Adipocyte (in vitro differentiated cells): ENCODE measurements at regions not wholly inside any gene's neighbourhood (a gene's known extent, or its start where the extent isn't known, plus 50 kb on each side); places are given as distances from the start of the nearest gene placed in this dataset.

Experiments used
- DNase-seq: peaks from one replicate; pipeline ENCODE4 v3.0.0-alpha.2; 2015; ENCODE audit warnings: low read depth
- H3K27me3 ChIP-seq: replicated peaks from 2 replicates; pipeline ENCODE4 v1.7.0; 2013; ENCODE audit warnings: mild to moderate bottlenecking, low read length, moderate library complexity; ENCODE audit not compliant: control insufficient read depth, insufficient read depth
- H3K36me3 ChIP-seq: 2 replicates; pipeline ENCODE4 v1.7.0; 2013; ENCODE audit warnings: low read length, mild to moderate bottlenecking, moderate library complexity; ENCODE audit not compliant: control insufficient read depth, insufficient read depth, severe bottlenecking
- H3K4me1 ChIP-seq: 2 replicates; pipeline ENCODE4 v1.7.0; 2013; ENCODE audit warnings: mild to moderate bottlenecking, low read length, moderate library complexity; ENCODE audit not compliant: control insufficient read depth, insufficient read depth
- H3K4me3 ChIP-seq: 2 replicates; pipeline ENCODE4 v1.7.0; 2013; ENCODE audit warnings: mild to moderate bottlenecking, low read length, moderate library complexity
- H3K9ac ChIP-seq: 2 replicates; pipeline ENCODE4 v1.7.0; 2013; ENCODE audit warnings: mild to moderate bottlenecking, low read length, moderate library complexity
- H3K9me3 ChIP-seq: 2 replicates; pipeline ENCODE4 v1.7.0; 2013; ENCODE audit warnings: mild to moderate bottlenecking, low read length, moderate library complexity; ENCODE audit not compliant: control insufficient read depth

DNA sequence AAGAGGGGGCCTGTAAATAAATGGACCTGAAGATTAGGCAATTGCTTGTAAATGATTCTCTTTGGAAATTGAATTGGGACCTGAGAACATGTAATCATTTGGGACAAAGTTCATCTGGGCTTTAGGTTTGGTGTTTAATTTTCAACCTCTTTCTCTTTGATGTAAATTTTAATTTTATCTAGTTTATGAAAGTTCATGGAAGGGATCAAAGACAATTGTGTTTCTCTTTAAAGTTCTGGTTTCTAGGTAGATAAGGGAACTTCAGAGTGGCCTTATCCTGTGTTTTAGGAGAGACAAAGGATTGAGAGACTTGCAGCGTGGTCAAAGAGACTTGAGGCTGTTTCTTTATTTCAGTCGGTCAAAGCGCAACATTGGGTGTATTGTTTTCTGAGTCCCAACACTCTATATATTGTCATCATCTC is 1108.3 kb downstream of the TBL1XR1 start:
- DNase-seq: no peak
- Histone ChIP-seq H3K9me3 (peaks cover 10% of the 10 kb centered on the region), H3K27me3 (no peaks in the 10 kb centered on the region), H3K4me1 (no peaks in the 10 kb centered on the region), H3K9ac (no peak overlapping the region), H3K4me3 (no peak overlapping the region), H3K36me3 (no peaks in the 10 kb centered on the region)

DNA sequence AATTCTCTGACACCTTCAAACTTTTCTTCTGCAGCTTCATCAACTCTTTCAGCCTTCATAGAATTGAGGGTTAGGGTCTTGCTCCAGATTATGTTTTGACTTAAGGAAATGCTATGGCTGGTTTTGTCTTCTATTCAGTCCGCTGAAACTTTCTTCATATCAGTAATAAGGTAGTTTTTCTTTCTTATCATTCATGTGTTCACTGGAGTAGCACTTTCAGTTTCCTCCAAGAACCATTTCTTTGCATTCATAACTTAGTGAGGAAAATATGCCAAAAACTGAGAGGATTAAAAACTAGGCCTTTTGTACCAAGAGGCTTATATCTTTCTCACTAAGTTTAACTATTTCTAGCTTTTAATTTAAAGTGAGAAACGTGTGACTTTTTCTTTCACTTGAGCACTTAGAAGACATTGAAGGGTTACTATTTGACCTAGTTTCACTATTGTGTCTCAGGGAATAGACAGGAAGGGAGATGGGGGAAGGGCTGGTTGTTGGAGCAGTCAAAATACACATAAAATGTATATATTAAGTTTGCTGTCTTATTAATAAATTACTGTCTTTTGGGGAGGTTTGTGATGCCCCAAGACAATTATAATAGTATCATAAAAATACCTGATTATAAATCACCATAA is 1110.1 kb downstream of the TBL1XR1 start:
- no peak for DNase-seq
- Histone ChIP-seq H3K4me3 (no peak overlapping the region), H3K4me1 (no peaks in the 10 kb centered on the region), H3K36me3 (no peaks in the 10 kb centered on the region), H3K9me3 (peaks cover 10% of the 10 kb centered on the region), H3K9ac (no peak overlapping the region), H3K27me3 (no peaks in the 10 kb centered on the region)

- H3K36me3 ChIP-seq: no peaks in the 10 kb centered on the region
- DNase-seq: no peak
- no peak overlapping the region for H3K4me3 ChIP-seq
- no peaks in the 10 kb centered on the region for H3K27me3 ChIP-seq
- no peaks in the 10 kb centered on the region for H3K4me1 ChIP-seq
- H3K9ac ChIP-seq: no peak overlapping the region
- H3K9me3 ChIP-seq: no peaks in the 10 kb centered on the region
These were observed 1117.5 kb downstream of the TBL1XR1 start for GRCh38 chr3:176079785-176080184.

DNA sequence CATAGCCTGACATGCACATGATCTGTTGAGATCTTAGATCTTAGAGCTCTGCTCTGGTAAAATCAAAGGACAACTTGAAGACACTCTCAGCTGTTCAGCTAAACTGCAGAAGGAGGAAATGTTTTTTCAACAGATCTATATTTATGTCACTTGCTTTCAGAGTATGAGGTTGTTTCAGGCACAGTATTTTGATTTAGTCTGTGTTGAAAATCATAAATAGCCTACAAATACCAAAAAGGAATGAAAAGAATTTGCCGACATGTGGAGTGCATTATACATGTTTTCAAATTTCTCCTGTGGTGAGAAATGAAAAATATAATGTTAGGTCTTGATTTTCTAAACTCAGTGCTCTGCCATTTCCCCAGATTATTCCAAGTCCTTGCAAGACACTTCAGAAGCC is 1118.4 kb downstream of the TBL1XR1 start:
- Histone ChIP-seq H3K4me3 (no peak overlapping the region), H3K9me3 (no peaks in the 10 kb centered on the region), H3K36me3 (no peaks in the 10 kb centered on the region), H3K9ac (no peak overlapping the region), H3K4me1 (no peaks in the 10 kb centered on the region), H3K27me3 (no peaks in the 10 kb centered on the region)
- peak; percentile 64 for DNase-seq

DNA sequence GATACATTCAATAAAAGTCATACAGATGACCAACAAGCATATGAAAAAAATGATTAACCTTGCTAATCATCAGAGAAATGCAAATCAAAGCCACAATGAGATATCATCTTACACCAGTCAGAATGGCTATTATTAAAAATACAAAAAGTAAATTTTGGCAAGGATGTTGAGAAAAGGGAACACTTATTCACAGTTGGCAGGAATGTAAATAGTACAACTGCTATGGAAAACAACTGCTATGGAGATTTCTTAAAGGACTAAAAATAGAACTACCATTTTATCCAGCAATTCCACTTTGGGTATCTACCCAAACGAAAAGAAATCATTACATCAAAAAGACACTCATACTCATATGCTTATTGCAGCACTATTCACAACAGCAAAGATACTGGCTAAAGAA is 1121.8 kb downstream of the TBL1XR1 start:
- Histone ChIP-seq H3K4me1 (no peaks in the 10 kb centered on the region), H3K9me3 (no peaks in the 10 kb centered on the region), H3K36me3 (no peaks in the 10 kb centered on the region), H3K4me3 (no peak overlapping the region), H3K9ac (no peak overlapping the region), H3K27me3 (no peaks in the 10 kb centered on the region)
- peak; percentile 7 for DNase-seq

GRCh38 chr3:176075046-176075445 is 1122.2 kb downstream of the TBL1XR1 start:
- no peaks in the 10 kb centered on the region for H3K36me3 ChIP-seq
- peak; percentile 5 for DNase-seq
- H3K4me1 ChIP-seq: no peaks in the 10 kb centered on the region
- H3K9me3 ChIP-seq: no peaks in the 10 kb centered on the region
- H3K9ac ChIP-seq: no peak overlapping the region
- H3K27me3 ChIP-seq: no peaks in the 10 kb centered on the region
- no peak overlapping the region for H3K4me3 ChIP-seq

GRCh38 chr3:176074096-176074495 is 1123.2 kb downstream of the TBL1XR1 start:
- no peaks in the 10 kb centered on the region for H3K27me3 ChIP-seq
- H3K9ac ChIP-seq: no peak overlapping the region
- H3K9me3 ChIP-seq: no peaks in the 10 kb centered on the region
- peak; percentile 47 for DNase-seq
- no peaks in the 10 kb centered on the region for H3K4me1 ChIP-seq
- no peak overlapping the region for H3K4me3 ChIP-seq
- no peaks in the 10 kb centered on the region for H3K36me3 ChIP-seq

GRCh38 chr3:176071943-176072342 is 1125.3 kb downstream of the TBL1XR1 start:
- H3K4me3 ChIP-seq: no peak overlapping the region
- H3K9ac ChIP-seq: no peak overlapping the region
- no peaks in the 10 kb centered on the region for H3K4me1 ChIP-seq
- no peak for DNase-seq
- H3K27me3 ChIP-seq: no peaks in the 10 kb centered on the region
- no peaks in the 10 kb centered on the region for H3K36me3 ChIP-seq
- no peaks in the 10 kb centered on the region for H3K9me3 ChIP-seq

GRCh38 chr3:176068750-176069149 is 1128.5 kb downstream of the TBL1XR1 start:
- no peak overlapping the region for H3K4me3 ChIP-seq
- no peaks in the 10 kb centered on the region for H3K9me3 ChIP-seq
- H3K4me1 ChIP-seq: no peaks in the 10 kb centered on the region
- H3K27me3 ChIP-seq: no peaks in the 10 kb centered on the region
- H3K36me3 ChIP-seq: no peaks in the 10 kb centered on the region
- no peak for DNase-seq
- H3K9ac ChIP-seq: no peak overlapping the region

GRCh38 chr3:176058856-176059255 is 1138.4 kb downstream of the TBL1XR1 start:
- no peak overlapping the region for H3K4me3 ChIP-seq
- no peaks in the 10 kb centered on the region for H3K36me3 ChIP-seq
- no peaks in the 10 kb centered on the region for H3K27me3 ChIP-seq
- DNase-seq: no peak
- H3K9me3 ChIP-seq: peaks cover 5% of the 10 kb centered on the region
- H3K9ac ChIP-seq: no peak overlapping the region
- no peaks in the 10 kb centered on the region for H3K4me1 ChIP-seq

- peaks cover 2% of the 10 kb centered on the region for H3K9me3 ChIP-seq
- no peak overlapping the region for H3K4me3 ChIP-seq
- no peaks in the 10 kb centered on the region for H3K27me3 ChIP-seq
- no peaks in the 10 kb centered on the region for H3K4me1 ChIP-seq
- DNase-seq: no peak
- H3K36me3 ChIP-seq: no peaks in the 10 kb centered on the region
- no peak overlapping the region for H3K9ac ChIP-seq
These were observed 1141.4 kb downstream of the TBL1XR1 start for GRCh38 chr3:176055836-176056235.

DNA sequence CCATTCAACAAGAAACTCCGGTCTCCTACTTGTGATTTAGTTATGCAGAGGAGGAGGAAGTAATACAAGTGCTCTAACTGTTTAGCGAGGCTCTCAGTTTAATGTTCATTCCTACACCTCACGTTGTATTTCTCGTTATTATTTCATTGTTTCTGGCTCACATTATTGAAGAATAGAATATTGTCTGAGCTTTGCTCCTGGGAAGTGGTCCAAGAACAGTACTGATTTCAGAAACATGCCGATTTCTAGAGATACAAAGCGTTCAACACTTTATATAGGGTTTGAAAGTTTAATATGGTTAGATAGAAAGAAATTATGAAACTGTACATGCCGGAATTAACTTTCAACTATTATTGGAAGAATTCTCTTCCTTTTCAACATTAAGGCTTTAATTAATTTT is 1145.5 kb downstream of the TBL1XR1 start:
- Histone ChIP-seq H3K9ac (no peak overlapping the region), H3K4me1 (no peaks in the 10 kb centered on the region), H3K36me3 (no peaks in the 10 kb centered on the region), H3K9me3 (no peaks in the 10 kb centered on the region), H3K27me3 (no peaks in the 10 kb centered on the region), H3K4me3 (no peak overlapping the region)
- no peak for DNase-seq
